ENCODE measurements at regions not wholly inside any gene's neighbourhood (a gene's known extent, or its start where the extent isn't known, plus 50 kb on each side); places are given as distances from the start of the nearest gene placed in this dataset.
"Not testable (repeated sequence)": the region's sequence is repeated elsewhere in the genome, so short reads cannot be mapped to it uniquely, and the experiment has no call there.

- Histone ChIP-seq H3K27me3 (ENCODE audit: insufficient read depth, low read length) (no peaks in the 10 kb centered on the region), H3K23ac (ENCODE audit: low read length) (no peak overlapping the region), H3K79me2 (ENCODE audit: control insufficient read depth, insufficient read depth, low read length, poor library complexity) (no peaks in the 10 kb centered on the region), H3K27ac (ENCODE audit: low read depth, low read length) (no peak overlapping the region), H2AK5ac (ENCODE audit: low read length) (no peak overlapping the region), H3K79me1 (ENCODE audit: low read length) (no peaks in the 10 kb centered on the region), H2AFZ (ENCODE audit: insufficient read depth, low read length, poor library complexity) (no peak overlapping the region), H3K9ac (ENCODE audit: low read length) (no peak overlapping the region), H4K8ac (ENCODE audit: low read depth, low read length) (no peak overlapping the region), H2BK12ac (ENCODE audit: low read length) (no peak overlapping the region), H3K14ac (ENCODE audit: low read length) (no peak overlapping the region), H3K9me3 (ENCODE audit: insufficient read depth, low read depth, low read length) (no peaks in the 10 kb centered on the region), H3K4me1 (ENCODE audit: control insufficient read depth in 1 of 2, insufficient read depth in 2 of 2, low read length in 2 of 2) (no peaks in the 10 kb centered on the region), H3K36me3 (ENCODE audit: control insufficient read depth in 1 of 2, insufficient read depth in 2 of 2, low read length in 2 of 2) (no peaks in the 10 kb centered on the region), H2BK5ac (ENCODE audit: low read depth, low read length, poor library complexity) (no peak overlapping the region), H3K4ac (ENCODE audit: low read depth, low read length) (no peak overlapping the region), H2BK120ac (ENCODE audit: insufficient read depth, low read length, poor library complexity) (no peak overlapping the region), H3K4me2 (ENCODE audit: low read length) (no peak overlapping the region), H3K4me3 (ENCODE audit: low read depth, low read length) (no peak overlapping the region), H4K12ac (ENCODE audit: low read depth, low read length) (no peak overlapping the region), H4K91ac (ENCODE audit: low read depth, low read length) (no peak overlapping the region), H3K18ac (ENCODE audit: low read length) (no peak overlapping the region)
- no peak for DNase-seq
- WGBS (ENCODE audit: extremely low coverage, insufficient coverage, insufficient read length): no CpG with 5 or more reads among the region's 3 CpGs
These were observed 714.7 kb upstream of the NEGR1 start for GRCh38 chr1:72997041-72997440.

GRCh38 chr1:72987871-72988270 is 705.5 kb upstream of the NEGR1 start:
- WGBS (ENCODE audit: extremely low coverage, insufficient coverage, insufficient read length): no CpG with 5 or more reads among the region's 4 CpGs
- H3K18ac ChIP-seq (ENCODE audit: low read length); H2BK5ac ChIP-seq (ENCODE audit: low read depth, low read length, poor library complexity); H2AFZ ChIP-seq (ENCODE audit: insufficient read depth, low read length, poor library complexity); H3K4me1 ChIP-seq (ENCODE audit: control insufficient read depth in 1 of 2, insufficient read depth in 2 of 2, low read length in 2 of 2); H3K79me1 ChIP-seq (ENCODE audit: low read length); H4K8ac ChIP-seq (ENCODE audit: low read depth, low read length); H3K27ac ChIP-seq (ENCODE audit: low read depth, low read length); H3K9ac ChIP-seq (ENCODE audit: low read length); H3K4ac ChIP-seq (ENCODE audit: low read depth, low read length); H3K4me2 ChIP-seq (ENCODE audit: low read length); H3K4me3 ChIP-seq (ENCODE audit: low read depth, low read length); H2BK120ac ChIP-seq (ENCODE audit: insufficient read depth, low read length, poor library complexity); H3K9me3 ChIP-seq (ENCODE audit: insufficient read depth, low read depth, low read length); H2AK5ac ChIP-seq (ENCODE audit: low read length); H3K36me3 ChIP-seq (ENCODE audit: control insufficient read depth in 1 of 2, insufficient read depth in 2 of 2, low read length in 2 of 2); H4K91ac ChIP-seq (ENCODE audit: low read depth, low read length); H3K79me2 ChIP-seq (ENCODE audit: control insufficient read depth, insufficient read depth, low read length, poor library complexity); H3K23ac ChIP-seq (ENCODE audit: low read length); H3K14ac ChIP-seq (ENCODE audit: low read length); H3K27me3 ChIP-seq (ENCODE audit: insufficient read depth, low read length); DNase-seq; H2BK12ac ChIP-seq (ENCODE audit: low read length); H4K12ac ChIP-seq (ENCODE audit: low read depth, low read length): not testable (repeated sequence)

- H3K4ac ChIP-seq (ENCODE audit: low read depth, low read length): no peak overlapping the region
- no peak overlapping the region for H2AFZ ChIP-seq (ENCODE audit: insufficient read depth, low read length, poor library complexity)
- H3K79me2 ChIP-seq (ENCODE audit: control insufficient read depth, insufficient read depth, low read length, poor library complexity): no peaks in the 10 kb centered on the region
- no CpG with 5 or more reads among the region's 2 CpGs for WGBS (ENCODE audit: extremely low coverage, insufficient coverage, insufficient read length)
- no peaks in the 10 kb centered on the region for H3K9me3 ChIP-seq (ENCODE audit: insufficient read depth, low read depth, low read length)
- no peaks in the 10 kb centered on the region for H3K36me3 ChIP-seq (ENCODE audit: control insufficient read depth in 1 of 2, insufficient read depth in 2 of 2, low read length in 2 of 2)
- no peak overlapping the region for H3K9ac ChIP-seq (ENCODE audit: low read length)
- no peaks in the 10 kb centered on the region for H3K27me3 ChIP-seq (ENCODE audit: insufficient read depth, low read length)
- no peak overlapping the region for H2BK120ac ChIP-seq (ENCODE audit: insufficient read depth, low read length, poor library complexity)
- peak in 1 of 2 donors; percentile 8 for DNase-seq
- no peak overlapping the region for H3K23ac ChIP-seq (ENCODE audit: low read length)
- no peak overlapping the region for H3K27ac ChIP-seq (ENCODE audit: low read depth, low read length)
- no peak overlapping the region for H3K18ac ChIP-seq (ENCODE audit: low read length)
- no peak overlapping the region for H2BK12ac ChIP-seq (ENCODE audit: low read length)
- H2AK5ac ChIP-seq (ENCODE audit: low read length): no peak overlapping the region
- H4K12ac ChIP-seq (ENCODE audit: low read depth, low read length): no peak overlapping the region
- no peak overlapping the region for H3K4me3 ChIP-seq (ENCODE audit: low read depth, low read length)
- no peaks in the 10 kb centered on the region for H3K79me1 ChIP-seq (ENCODE audit: low read length)
- H3K4me2 ChIP-seq (ENCODE audit: low read length): no peak overlapping the region
- no peak overlapping the region for H4K8ac ChIP-seq (ENCODE audit: low read depth, low read length)
- H3K14ac ChIP-seq (ENCODE audit: low read length): no peak overlapping the region
- H4K91ac ChIP-seq (ENCODE audit: low read depth, low read length): no peak overlapping the region
- no peaks in the 10 kb centered on the region for H3K4me1 ChIP-seq (ENCODE audit: control insufficient read depth in 1 of 2, insufficient read depth in 2 of 2, low read length in 2 of 2)
- H2BK5ac ChIP-seq (ENCODE audit: low read depth, low read length, poor library complexity): no peak overlapping the region
These were observed 704.4 kb upstream of the NEGR1 start for GRCh38 chr1:72986591-72987290.

- not testable (repeated sequence) for DNase-seq; H3K4me2 ChIP-seq (ENCODE audit: low read length); H2AFZ ChIP-seq (ENCODE audit: insufficient read depth, low read length, poor library complexity); H2BK5ac ChIP-seq (ENCODE audit: low read depth, low read length, poor library complexity); H3K36me3 ChIP-seq (ENCODE audit: control insufficient read depth in 1 of 2, insufficient read depth in 2 of 2, low read length in 2 of 2); H4K12ac ChIP-seq (ENCODE audit: low read depth, low read length); H3K79me2 ChIP-seq (ENCODE audit: control insufficient read depth, insufficient read depth, low read length, poor library complexity); H3K27ac ChIP-seq (ENCODE audit: low read depth, low read length); H3K18ac ChIP-seq (ENCODE audit: low read length); H3K4me1 ChIP-seq (ENCODE audit: control insufficient read depth in 1 of 2, insufficient read depth in 2 of 2, low read length in 2 of 2); H4K8ac ChIP-seq (ENCODE audit: low read depth, low read length); H3K9ac ChIP-seq (ENCODE audit: low read length); H2AK5ac ChIP-seq (ENCODE audit: low read length); H2BK120ac ChIP-seq (ENCODE audit: insufficient read depth, low read length, poor library complexity); H3K27me3 ChIP-seq (ENCODE audit: insufficient read depth, low read length); H3K14ac ChIP-seq (ENCODE audit: low read length); H3K79me1 ChIP-seq (ENCODE audit: low read length); H3K9me3 ChIP-seq (ENCODE audit: insufficient read depth, low read depth, low read length); H3K4me3 ChIP-seq (ENCODE audit: low read depth, low read length); H3K4ac ChIP-seq (ENCODE audit: low read depth, low read length); H2BK12ac ChIP-seq (ENCODE audit: low read length); H4K91ac ChIP-seq (ENCODE audit: low read depth, low read length); H3K23ac ChIP-seq (ENCODE audit: low read length)
- no CpG with 5 or more reads among the region's 11 CpGs for WGBS (ENCODE audit: extremely low coverage, insufficient coverage, insufficient read length)
These were observed 702.7 kb upstream of the NEGR1 start for GRCh38 chr1:72985024-72985423.
